CD4-positive, alpha-beta T cell treated with Interferon gamma for 1 hour (primary cell): ENCODE measurements at regions not wholly inside any gene's neighbourhood (a gene's known extent, or its start where the extent isn't known, plus 50 kb on each side); places are given as distances from the start of the nearest gene placed in this dataset.
A peak's percentile ranks its signal among the peaks of the same experiment; 100 is the strongest.
"Not testable (repeated sequence)": the region's sequence is repeated elsewhere in the genome, so short reads cannot be mapped to it uniquely, and the experiment has no call there.

ENCODE experiments used
- DNase-seq: peaks from one replicate; pipeline ENCODE4 v3.0.0-alpha.2; 2020

GRCh38 chr14:59018978-59019377, 169.5 kb upstream of the DAAM1 start:
- DNase-seq = no peak

GRCh38 chr14:59020382-59020781, 168.1 kb upstream of the DAAM1 start:
- DNase-seq = no peak

GRCh38 chr14:59022144-59022543, 166.3 kb upstream of the DAAM1 start:
- DNase-seq = no peak

GRCh38 chr14:59026081-59026480, 162.4 kb upstream of the DAAM1 start:
- DNase-seq = no peak

GRCh38 chr14:59026640-59027039, 161.8 kb upstream of the DAAM1 start:
- not testable (repeated sequence) for DNase-seq

- peak; percentile 14 for DNase-seq
These were observed 159.8 kb upstream of the DAAM1 start for GRCh38 chr14:59028476-59029202.

GRCh38 chr14:59032826-59033225, 155.6 kb upstream of the DAAM1 start:
- DNase-seq = no peak

GRCh38 chr14:59036134-59036533, 152.3 kb upstream of the DAAM1 start:
- no peak for DNase-seq

GRCh38 chr14:59037086-59037485, 151.4 kb upstream of the DAAM1 start:
- no peak for DNase-seq

- no peak for DNase-seq
These were observed 150.8 kb upstream of the DAAM1 start for GRCh38 chr14:59037620-59038019.

- no peak for DNase-seq
These were observed 149.7 kb upstream of the DAAM1 start for GRCh38 chr14:59038746-59039145.

GRCh38 chr14:59041308-59041707, 147.2 kb upstream of the DAAM1 start:
- no peak for DNase-seq

- DNase-seq = no peak
These were observed 143.8 kb upstream of the DAAM1 start for GRCh38 chr14:59044707-59045106.

- DNase-seq = no peak
These were observed 141.7 kb upstream of the DAAM1 start for GRCh38 chr14:59046746-59047145.

- no peak for DNase-seq
These were observed 133.5 kb upstream of the DAAM1 start for GRCh38 chr14:59055006-59055405.

- peak; percentile 12 for DNase-seq
These were observed 132.9 kb upstream of the DAAM1 start for GRCh38 chr14:59055439-59056045.

- no peak for DNase-seq
These were observed 130.9 kb upstream of the DAAM1 start for GRCh38 chr14:59057551-59057950.

GRCh38 chr14:59058776-59059175, 129.7 kb upstream of the DAAM1 start:
- not testable (repeated sequence) for DNase-seq

- DNase-seq = no peak
These were observed 127.6 kb upstream of the DAAM1 start for GRCh38 chr14:59060841-59061240.

GRCh38 chr14:59061292-59061691, 127.2 kb upstream of the DAAM1 start:
- no peak for DNase-seq

GRCh38 chr14:59063259-59063658, 125.2 kb upstream of the DAAM1 start:
- DNase-seq = no peak

GRCh38 chr14:59067127-59067894, 121.2 kb upstream of the DAAM1 start:
- no peak for DNase-seq

- DNase-seq = no peak
These were observed 119.2 kb upstream of the DAAM1 start for GRCh38 chr14:59069163-59069854.
